HEK293 (cell line): ENCODE measurements at regions not wholly inside any gene's neighbourhood (a gene's known extent, or its start where the extent isn't known, plus 50 kb on each side); places are given as distances from the start of the nearest gene placed in this dataset.

Experiments
- CTCF ChIA-PET: fragments of 350-600 bp; formaldehyde crosslinking; extraction: SDS; loops from one replicate; lab custom pipeline; 2021; ENCODE audit warnings: antibody characterized with exemption; lab: Yijun Ruan, JAX
- POLR2A ChIA-PET: fragments of 300-600 bp; formaldehyde crosslinking; extraction: SDS; loops from one replicate; lab custom pipeline; 2020; ENCODE audit warnings: antibody characterized with exemption, inconsistent platforms; lab: Yijun Ruan, JAX
- H3K27ac ChIP-seq: fragments of 200-500 bp; sonication (Bioruptor generic); 2 replicates; pipeline ENCODE4 v1.5.1; 2014; ENCODE audit warnings: low read depth, low read length, control low read depth, inconsistent platforms; ENCODE audit errors: extremely low read depth
- H3K36me3 ChIP-seq, 2 experiments: fragments of 200-500 bp in 1 of 2; sonication (Bioruptor generic) in 1 of 2; 1 replicate in 1 of 2; 2 replicates in 1 of 2; pipeline ENCODE4 v1.5.1; 2014 to 2017; ENCODE audit warnings: inconsistent platforms in 2 of 2, low read length in 2 of 2; ENCODE audit not compliant: control insufficient read depth in 2 of 2, insufficient read depth in 1 of 2
- H3K4me1 ChIP-seq: fragments of 200-500 bp; sonication (Bioruptor generic); 2 replicates; pipeline ENCODE4 v1.5.1; 2014; ENCODE audit warnings: mild to moderate bottlenecking, low read length, inconsistent platforms; ENCODE audit not compliant: control insufficient read depth, insufficient read depth
- H3K4me3 ChIP-seq: 2 replicates; pipeline ENCODE4 v1.5.1; 2011; ENCODE audit warnings: low read depth, mild to moderate bottlenecking, control low read depth, low read length, moderate library complexity
- H3K9me3 ChIP-seq: fragments of 200-500 bp; sonication (Bioruptor generic); 2 replicates; pipeline ENCODE4 v1.5.1; 2014; ENCODE audit warnings: low read depth, low read length, inconsistent platforms; ENCODE audit not compliant: control insufficient read depth, insufficient read depth
- GLIS2 ChIP-seq: fragments of 450-650 bp; formaldehyde crosslinking; IDR thresholded peaks from 2 replicates; pipeline ENCODE4 v1.5.1; 2016; ENCODE audit warnings: missing biosample characterization, missing genetic modification characterization
- MYNN ChIP-seq: fragments of 450-650 bp; formaldehyde crosslinking; IDR thresholded peaks from 2 replicates; pipeline ENCODE4 v1.5.1; 2016; ENCODE audit warnings: missing biosample characterization, missing genetic modification characterization, borderline replicate concordance
- MZF1 ChIP-seq: fragments of 450-650 bp; formaldehyde crosslinking; IDR thresholded peaks from 2 replicates; pipeline ENCODE4 v1.5.1; 2017; ENCODE audit warnings: missing biosample characterization, missing genetic modification characterization, borderline replicate concordance
- SCRT2 ChIP-seq: fragments of 450-650 bp; formaldehyde crosslinking; IDR thresholded peaks from 2 replicates; pipeline ENCODE4 v1.5.1; 2016; ENCODE audit warnings: missing biosample characterization, missing genetic modification characterization
- ZBTB21 ChIP-seq: fragments of 450-650 bp; formaldehyde crosslinking; IDR thresholded peaks from 2 replicates; pipeline ENCODE4 v1.5.1; 2017; ENCODE audit warnings: missing biosample characterization, missing genetic modification characterization
- ZNF132 ChIP-seq: fragments of 450-650 bp; formaldehyde crosslinking; IDR thresholded peaks from 2 replicates; pipeline ENCODE4 v1.5.1; 2017; ENCODE audit warnings: missing biosample characterization, missing genetic modification characterization, borderline replicate concordance
- ZNF138 ChIP-seq: fragments of 450-650 bp; formaldehyde crosslinking; IDR thresholded peaks from 2 replicates; pipeline ENCODE4 v1.5.1; 2016; ENCODE audit warnings: missing biosample characterization, missing genetic modification characterization, borderline replicate concordance
- ZNF174 ChIP-seq: fragments of 450-650 bp; formaldehyde crosslinking; IDR thresholded peaks from 2 replicates; pipeline ENCODE4 v1.5.0; 2017; ENCODE audit warnings: missing biosample characterization, mild to moderate bottlenecking, missing genetic modification characterization
- ZNF239 ChIP-seq: fragments of 450-650 bp; formaldehyde crosslinking; IDR thresholded peaks from 2 replicates; pipeline ENCODE4 v1.5.1; 2016; ENCODE audit warnings: missing biosample characterization, missing genetic modification characterization
- ZNF24 ChIP-seq: fragments of 450-650 bp; formaldehyde crosslinking; IDR thresholded peaks from 2 replicates; pipeline ENCODE4 v1.5.1; 2016; ENCODE audit warnings: missing biosample characterization, missing genetic modification characterization
- ZNF433 ChIP-seq: fragments of 450-650 bp; formaldehyde crosslinking; IDR thresholded peaks from 2 replicates; pipeline ENCODE4 v1.5.1; 2016; ENCODE audit warnings: missing biosample characterization, missing genetic modification characterization, low read depth
- ZNF585B ChIP-seq: fragments of 450-650 bp; formaldehyde crosslinking; IDR thresholded peaks from 2 replicates; pipeline ENCODE4 v1.5.1; 2016; ENCODE audit warnings: missing biosample characterization, missing genetic modification characterization
- ZNF629 ChIP-seq: fragments of 450-650 bp; formaldehyde crosslinking; IDR thresholded peaks from 2 replicates; pipeline ENCODE4 v1.5.1; 2017; ENCODE audit warnings: missing biosample characterization, missing genetic modification characterization
- ZNF654 ChIP-seq: fragments of 450-650 bp; formaldehyde crosslinking; IDR thresholded peaks from 2 replicates; pipeline ENCODE4 v1.5.1; 2016; ENCODE audit warnings: low read depth, missing biosample characterization, missing genetic modification characterization
- TF ChIP-seq, protein P1 (sequence below): fragments of 450-650 bp; formaldehyde crosslinking; IDR thresholded peaks from 2 replicates; pipeline ENCODE4 v1.5.1; 2016; ENCODE audit warnings: missing biosample characterization, missing genetic modification characterization
- TF ChIP-seq, protein P2 (sequence below): fragments of 450-650 bp; formaldehyde crosslinking; IDR thresholded peaks from 2 replicates; pipeline ENCODE4 v1.5.1; 2016; ENCODE audit warnings: missing biosample characterization, missing genetic modification characterization
- TF ChIP-seq, protein P3 (sequence below): fragments of 450-650 bp; formaldehyde crosslinking; IDR thresholded peaks from 2 replicates; pipeline ENCODE4 v1.5.0; 2017; ENCODE audit warnings: missing biosample characterization, missing genetic modification characterization, borderline replicate concordance
- TF ChIP-seq, protein P4 (sequence below): fragments of 450-650 bp; formaldehyde crosslinking; IDR thresholded peaks from 2 replicates; pipeline ENCODE4 v1.5.1; 2016; ENCODE audit warnings: missing biosample characterization, missing genetic modification characterization
- TF ChIP-seq, protein P5 (sequence below): fragments of 450-650 bp; formaldehyde crosslinking; IDR thresholded peaks from 2 replicates; pipeline ENCODE4 v1.5.1; 2017; ENCODE audit warnings: missing biosample characterization, missing genetic modification characterization

DNA sequence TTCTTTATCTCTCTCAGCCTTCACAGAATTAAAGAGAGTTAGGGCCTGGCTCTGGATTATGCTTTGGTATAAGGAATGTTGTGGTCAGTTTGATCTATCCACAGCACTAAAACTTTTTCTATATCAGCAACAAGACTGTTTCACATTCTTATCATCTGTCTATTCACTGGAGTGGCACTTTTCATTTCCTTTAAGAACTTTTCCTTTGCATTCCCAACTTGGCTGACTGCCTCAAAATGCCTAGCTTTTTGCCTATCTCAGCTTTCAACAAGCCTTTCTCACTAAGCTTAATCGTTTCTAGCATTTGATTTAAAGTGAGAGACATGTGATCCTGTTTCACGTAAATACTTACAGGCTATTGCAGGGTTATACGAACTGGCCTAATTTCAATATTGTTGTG, 471.8 kb downstream of the GBE1 start:
- TF ChIP-seq ZNF174 (tag by site-specific recombination) (no peak), SCRT2 (tag by site-specific recombination) (no peak), ZNF585B (no peak), ZNF132 (tag by site-specific recombination) (no peak), ZNF24 (no peak), GLIS2 (tag by site-specific recombination) (no peak), ZNF433 (tag by site-specific recombination) (no peak), MYNN (tag by site-specific recombination) (no peak), MZF1 (tag by site-specific recombination) (no peak), ZNF654 (no peak), ZNF629 (tag by site-specific recombination) (no peak), ZBTB21 (tag by site-specific recombination) (no peak), ZNF239 (tag by site-specific recombination) (no peak), ZNF138 (tag by site-specific recombination) (no peak)
- TF ChIP-seq, protein P1, sequence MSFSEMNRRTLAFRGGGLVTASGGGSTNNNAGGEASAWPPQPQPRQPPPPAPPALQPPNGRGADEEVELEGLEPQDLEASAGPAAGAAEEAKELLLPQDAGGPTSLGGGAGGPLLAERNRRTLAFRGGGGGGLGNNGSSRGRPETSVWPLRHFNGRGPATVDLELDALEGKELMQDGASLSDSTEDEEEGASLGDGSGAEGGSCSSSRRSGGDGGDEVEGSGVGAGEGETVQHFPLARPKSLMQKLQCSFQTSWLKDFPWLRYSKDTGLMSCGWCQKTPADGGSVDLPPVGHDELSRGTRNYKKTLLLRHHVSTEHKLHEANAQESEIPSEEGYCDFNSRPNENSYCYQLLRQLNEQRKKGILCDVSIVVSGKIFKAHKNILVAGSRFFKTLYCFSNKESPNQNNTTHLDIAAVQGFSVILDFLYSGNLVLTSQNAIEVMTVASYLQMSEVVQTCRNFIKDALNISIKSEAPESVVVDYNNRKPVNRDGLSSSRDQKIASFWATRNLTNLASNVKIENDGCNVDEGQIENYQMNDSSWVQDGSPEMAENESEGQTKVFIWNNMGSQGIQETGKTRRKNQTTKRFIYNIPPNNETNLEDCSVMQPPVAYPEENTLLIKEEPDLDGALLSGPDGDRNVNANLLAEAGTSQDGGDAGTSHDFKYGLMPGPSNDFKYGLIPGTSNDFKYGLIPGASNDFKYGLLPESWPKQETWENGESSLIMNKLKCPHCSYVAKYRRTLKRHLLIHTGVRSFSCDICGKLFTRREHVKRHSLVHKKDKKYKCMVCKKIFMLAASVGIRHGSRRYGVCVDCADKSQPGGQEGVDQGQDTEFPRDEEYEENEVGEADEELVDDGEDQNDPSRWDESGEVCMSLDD (tag by site-specific recombination): no peak
- TF ChIP-seq, protein P2, sequence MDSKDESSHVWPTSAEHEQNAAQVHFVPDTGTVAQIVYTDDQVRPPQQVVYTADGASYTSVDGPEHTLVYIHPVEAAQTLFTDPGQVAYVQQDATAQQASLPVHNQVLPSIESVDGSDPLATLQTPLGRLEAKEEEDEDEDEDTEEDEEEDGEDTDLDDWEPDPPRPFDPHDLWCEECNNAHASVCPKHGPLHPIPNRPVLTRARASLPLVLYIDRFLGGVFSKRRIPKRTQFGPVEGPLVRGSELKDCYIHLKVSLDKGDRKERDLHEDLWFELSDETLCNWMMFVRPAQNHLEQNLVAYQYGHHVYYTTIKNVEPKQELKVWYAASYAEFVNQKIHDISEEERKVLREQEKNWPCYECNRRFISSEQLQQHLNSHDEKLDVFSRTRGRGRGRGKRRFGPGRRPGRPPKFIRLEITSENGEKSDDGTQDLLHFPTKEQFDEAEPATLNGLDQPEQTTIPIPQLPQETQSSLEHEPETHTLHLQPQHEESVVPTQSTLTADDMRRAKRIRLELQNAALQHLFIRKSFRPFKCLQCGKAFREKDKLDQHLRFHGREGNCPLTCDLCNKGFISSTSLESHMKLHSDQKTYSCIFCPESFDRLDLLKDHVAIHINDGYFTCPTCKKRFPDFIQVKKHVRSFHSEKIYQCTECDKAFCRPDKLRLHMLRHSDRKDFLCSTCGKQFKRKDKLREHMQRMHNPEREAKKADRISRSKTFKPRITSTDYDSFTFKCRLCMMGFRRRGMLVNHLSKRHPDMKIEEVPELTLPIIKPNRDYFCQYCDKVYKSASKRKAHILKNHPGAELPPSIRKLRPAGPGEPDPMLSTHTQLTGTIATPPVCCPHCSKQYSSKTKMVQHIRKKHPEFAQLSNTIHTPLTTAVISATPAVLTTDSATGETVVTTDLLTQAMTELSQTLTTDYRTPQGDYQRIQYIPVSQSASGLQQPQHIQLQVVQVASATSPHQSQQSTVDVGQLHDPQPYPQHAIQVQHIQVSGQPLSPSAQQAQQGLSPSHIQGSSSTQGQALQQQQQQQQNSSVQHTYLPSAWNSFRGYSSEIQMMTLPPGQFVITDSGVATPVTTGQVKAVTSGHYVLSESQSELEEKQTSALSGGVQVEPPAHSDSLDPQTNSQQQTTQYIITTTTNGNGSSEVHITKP (tag by site-specific recombination): no peak
- TF ChIP-seq, protein P3, sequence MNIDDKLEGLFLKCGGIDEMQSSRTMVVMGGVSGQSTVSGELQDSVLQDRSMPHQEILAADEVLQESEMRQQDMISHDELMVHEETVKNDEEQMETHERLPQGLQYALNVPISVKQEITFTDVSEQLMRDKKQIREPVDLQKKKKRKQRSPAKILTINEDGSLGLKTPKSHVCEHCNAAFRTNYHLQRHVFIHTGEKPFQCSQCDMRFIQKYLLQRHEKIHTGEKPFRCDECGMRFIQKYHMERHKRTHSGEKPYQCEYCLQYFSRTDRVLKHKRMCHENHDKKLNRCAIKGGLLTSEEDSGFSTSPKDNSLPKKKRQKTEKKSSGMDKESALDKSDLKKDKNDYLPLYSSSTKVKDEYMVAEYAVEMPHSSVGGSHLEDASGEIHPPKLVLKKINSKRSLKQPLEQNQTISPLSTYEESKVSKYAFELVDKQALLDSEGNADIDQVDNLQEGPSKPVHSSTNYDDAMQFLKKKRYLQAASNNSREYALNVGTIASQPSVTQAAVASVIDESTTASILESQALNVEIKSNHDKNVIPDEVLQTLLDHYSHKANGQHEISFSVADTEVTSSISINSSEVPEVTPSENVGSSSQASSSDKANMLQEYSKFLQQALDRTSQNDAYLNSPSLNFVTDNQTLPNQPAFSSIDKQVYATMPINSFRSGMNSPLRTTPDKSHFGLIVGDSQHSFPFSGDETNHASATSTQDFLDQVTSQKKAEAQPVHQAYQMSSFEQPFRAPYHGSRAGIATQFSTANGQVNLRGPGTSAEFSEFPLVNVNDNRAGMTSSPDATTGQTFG (tag by site-specific recombination): no peak
- TF ChIP-seq, protein P4, sequence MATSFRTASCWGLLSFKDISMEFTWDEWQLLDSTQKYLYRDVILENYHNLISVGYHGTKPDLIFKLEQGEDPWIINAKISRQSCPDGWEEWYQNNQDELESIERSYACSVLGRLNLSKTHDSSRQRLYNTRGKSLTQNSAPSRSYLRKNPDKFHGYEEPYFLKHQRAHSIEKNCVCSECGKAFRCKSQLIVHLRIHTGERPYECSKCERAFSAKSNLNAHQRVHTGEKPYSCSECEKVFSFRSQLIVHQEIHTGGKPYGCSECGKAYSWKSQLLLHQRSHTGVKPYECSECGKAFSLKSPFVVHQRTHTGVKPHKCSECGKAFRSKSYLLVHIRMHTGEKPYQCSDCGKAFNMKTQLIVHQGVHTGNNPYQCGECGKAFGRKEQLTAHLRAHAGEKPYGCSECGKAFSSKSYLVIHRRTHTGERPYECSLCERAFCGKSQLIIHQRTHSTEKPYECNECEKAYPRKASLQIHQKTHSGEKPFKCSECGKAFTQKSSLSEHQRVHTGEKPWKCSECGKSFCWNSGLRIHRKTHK (tag by site-specific recombination): no peak
- TF ChIP-seq, protein P5, sequence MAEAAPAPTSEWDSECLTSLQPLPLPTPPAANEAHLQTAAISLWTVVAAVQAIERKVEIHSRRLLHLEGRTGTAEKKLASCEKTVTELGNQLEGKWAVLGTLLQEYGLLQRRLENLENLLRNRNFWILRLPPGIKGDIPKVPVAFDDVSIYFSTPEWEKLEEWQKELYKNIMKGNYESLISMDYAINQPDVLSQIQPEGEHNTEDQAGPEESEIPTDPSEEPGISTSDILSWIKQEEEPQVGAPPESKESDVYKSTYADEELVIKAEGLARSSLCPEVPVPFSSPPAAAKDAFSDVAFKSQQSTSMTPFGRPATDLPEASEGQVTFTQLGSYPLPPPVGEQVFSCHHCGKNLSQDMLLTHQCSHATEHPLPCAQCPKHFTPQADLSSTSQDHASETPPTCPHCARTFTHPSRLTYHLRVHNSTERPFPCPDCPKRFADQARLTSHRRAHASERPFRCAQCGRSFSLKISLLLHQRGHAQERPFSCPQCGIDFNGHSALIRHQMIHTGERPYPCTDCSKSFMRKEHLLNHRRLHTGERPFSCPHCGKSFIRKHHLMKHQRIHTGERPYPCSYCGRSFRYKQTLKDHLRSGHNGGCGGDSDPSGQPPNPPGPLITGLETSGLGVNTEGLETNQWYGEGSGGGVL: no peak
- Histone ChIP-seq H3K4me1 (no peaks in the 10 kb centered on the region), H3K9me3 (no peaks in the 10 kb centered on the region), H3K36me3 (no peaks in the 10 kb centered on the region), H3K27ac (no peak overlapping the region), H3K4me3 (no peak overlapping the region)
- CTCF ChIA-PET: no interaction called here
- POLR2A ChIA-PET: no interaction called here
